ENCODE measurements at regions not wholly inside any gene's neighbourhood (a gene's known extent, or its start where the extent isn't known, plus 50 kb on each side); places are given as distances from the start of the nearest gene placed in this dataset.
A peak's percentile ranks its signal among the peaks of the same experiment; 100 is the strongest.

DNA sequence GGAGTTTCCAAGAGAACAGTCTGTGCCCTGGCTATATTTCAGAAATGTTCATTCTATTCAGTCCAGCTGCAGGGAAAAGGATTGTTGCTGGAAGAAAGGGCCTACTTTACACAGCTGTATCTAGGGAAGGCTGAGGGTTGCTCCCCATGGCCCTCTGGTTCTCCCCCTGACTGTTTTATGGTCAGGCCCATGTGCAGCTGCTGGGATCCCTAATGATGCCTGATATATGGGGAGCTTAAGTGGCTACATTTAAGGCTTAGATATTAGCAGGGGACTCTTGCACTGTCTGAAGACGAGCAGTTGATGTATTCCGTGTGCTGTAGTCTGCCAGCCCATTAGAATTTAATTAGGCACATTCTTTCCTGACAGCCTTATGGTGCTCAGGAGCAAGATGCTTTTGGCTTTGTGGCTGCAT lies 72.0 kb downstream of the FAM43A start:
- DNase-seq (ENCODE audit: low read depth): no peak
- H3K4me3 ChIP-seq (ENCODE audit: low read depth, low read length): no peak overlapping the region
- TF ChIP-seq, protein P1, sequence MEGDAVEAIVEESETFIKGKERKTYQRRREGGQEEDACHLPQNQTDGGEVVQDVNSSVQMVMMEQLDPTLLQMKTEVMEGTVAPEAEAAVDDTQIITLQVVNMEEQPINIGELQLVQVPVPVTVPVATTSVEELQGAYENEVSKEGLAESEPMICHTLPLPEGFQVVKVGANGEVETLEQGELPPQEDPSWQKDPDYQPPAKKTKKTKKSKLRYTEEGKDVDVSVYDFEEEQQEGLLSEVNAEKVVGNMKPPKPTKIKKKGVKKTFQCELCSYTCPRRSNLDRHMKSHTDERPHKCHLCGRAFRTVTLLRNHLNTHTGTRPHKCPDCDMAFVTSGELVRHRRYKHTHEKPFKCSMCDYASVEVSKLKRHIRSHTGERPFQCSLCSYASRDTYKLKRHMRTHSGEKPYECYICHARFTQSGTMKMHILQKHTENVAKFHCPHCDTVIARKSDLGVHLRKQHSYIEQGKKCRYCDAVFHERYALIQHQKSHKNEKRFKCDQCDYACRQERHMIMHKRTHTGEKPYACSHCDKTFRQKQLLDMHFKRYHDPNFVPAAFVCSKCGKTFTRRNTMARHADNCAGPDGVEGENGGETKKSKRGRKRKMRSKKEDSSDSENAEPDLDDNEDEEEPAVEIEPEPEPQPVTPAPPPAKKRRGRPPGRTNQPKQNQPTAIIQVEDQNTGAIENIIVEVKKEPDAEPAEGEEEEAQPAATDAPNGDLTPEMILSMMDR (IDR thresholded peaks at IDR 0.05; ENCODE audit: insufficient read depth, low read depth, low read length, missing control alignments): no peak

DNA sequence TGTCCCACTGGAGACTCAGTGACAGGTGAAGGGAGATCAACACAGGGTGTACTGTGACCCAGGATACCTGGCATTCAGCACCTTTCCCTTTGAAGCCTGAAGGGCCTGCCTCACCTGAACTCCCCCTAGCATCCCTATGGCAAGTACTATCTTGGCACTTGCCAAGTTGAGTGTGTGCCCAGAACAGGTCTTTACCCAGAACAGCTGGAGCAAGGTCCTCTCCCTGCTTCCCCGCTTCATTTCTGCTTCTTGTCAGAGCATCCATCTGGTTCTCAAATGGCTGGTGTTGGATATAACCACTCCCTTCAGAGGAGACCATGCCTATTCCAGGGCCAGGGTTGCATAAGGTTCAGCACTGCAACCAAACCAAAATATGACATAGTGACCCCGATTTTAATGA lies 73.0 kb downstream of the FAM43A start:
- no peak for DNase-seq (ENCODE audit: low read depth)
- no peak overlapping the region for H3K4me3 ChIP-seq (ENCODE audit: low read depth, low read length)
- TF ChIP-seq, protein P1 (IDR thresholded peaks at IDR 0.05; ENCODE audit: insufficient read depth, low read depth, low read length, missing control alignments): no peak

DNA sequence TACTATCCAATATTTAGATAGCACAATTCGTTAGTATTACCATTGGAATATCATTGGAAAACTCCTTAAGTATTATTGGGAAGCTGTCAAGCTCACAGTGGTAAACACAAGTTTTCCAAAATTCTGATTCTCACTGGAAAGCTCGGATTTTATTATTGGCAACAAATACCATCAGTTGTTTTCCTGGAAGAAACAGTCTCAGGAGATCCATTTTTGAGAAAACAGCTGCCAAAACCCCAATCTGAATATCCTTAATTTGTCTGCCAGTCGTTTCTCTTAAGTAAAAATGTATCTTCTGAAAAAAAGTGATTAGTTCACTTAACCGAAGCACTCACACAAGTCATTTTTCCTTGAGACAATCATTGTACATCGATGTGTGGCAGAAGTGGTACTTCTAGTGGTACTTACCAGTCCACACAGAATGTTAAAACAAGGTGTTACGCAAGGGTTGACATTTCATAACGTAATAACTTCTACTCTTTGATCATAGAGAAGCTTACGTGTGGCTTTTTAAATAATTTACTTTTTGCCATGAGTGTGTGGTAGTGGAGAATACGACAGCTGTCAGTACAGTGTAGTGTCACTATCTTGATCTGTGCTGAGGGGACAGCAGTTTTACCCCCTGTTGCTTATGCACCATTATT lies 74.9 kb downstream of the FAM43A start:
- TF ChIP-seq, protein P1 (IDR thresholded peaks at IDR 0.05; ENCODE audit: insufficient read depth, low read depth, low read length, missing control alignments): no peak
- H3K4me3 ChIP-seq (ENCODE audit: low read depth, low read length): no peak overlapping the region
- DNase-seq (ENCODE audit: low read depth): no peak

DNA sequence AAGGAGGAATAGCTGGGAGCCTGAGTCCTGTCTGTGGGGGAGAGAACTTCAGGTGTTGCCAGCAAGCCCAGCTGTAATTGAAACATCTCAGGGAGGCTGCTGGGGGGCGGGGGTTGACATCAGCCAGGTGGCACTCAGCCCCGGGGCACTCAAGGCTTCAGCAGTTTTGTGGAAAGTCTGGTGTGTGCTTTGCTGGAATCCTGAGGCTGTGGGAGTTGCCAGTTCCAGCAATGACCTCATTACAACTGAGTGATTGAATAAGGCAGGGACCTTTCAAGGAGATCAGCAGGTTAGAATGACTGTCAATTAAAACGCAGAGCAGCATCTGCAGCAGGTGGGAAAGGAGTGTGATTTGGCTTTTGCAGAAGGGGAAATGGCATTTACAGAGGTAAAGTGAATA lies 75.7 kb downstream of the FAM43A start:
- no peak for DNase-seq (ENCODE audit: low read depth)
- no peak overlapping the region for H3K4me3 ChIP-seq (ENCODE audit: low read depth, low read length)
- TF ChIP-seq, protein P1 (IDR thresholded peaks at IDR 0.05; ENCODE audit: insufficient read depth, low read depth, low read length, missing control alignments): no peak

DNA sequence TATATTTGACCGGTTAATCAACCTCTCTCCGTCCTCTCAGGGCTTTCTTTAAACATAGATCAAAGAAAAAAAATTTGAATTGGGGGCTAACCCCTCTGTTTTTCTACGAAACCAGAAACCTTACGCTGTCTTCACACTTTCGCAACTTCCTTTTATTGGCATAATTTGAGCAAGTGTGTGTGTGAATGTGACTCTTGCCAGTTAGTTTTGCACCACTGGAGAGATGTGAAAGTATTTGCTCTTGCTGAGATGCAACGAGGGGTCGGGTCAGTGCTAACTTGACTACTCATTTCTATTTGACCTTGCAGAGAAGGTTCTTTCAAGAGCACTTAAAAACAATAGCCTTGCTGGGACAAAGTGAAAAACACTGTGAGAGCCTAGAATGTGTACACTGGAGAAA lies 81.2 kb downstream of the FAM43A start:
- TF ChIP-seq, protein P1 (IDR thresholded peaks at IDR 0.05; ENCODE audit: insufficient read depth, low read depth, low read length, missing control alignments): no peak
- H3K4me3 ChIP-seq (ENCODE audit: low read depth, low read length): no peak overlapping the region
- DNase-seq (ENCODE audit: low read depth): peak; percentile 15

DNA sequence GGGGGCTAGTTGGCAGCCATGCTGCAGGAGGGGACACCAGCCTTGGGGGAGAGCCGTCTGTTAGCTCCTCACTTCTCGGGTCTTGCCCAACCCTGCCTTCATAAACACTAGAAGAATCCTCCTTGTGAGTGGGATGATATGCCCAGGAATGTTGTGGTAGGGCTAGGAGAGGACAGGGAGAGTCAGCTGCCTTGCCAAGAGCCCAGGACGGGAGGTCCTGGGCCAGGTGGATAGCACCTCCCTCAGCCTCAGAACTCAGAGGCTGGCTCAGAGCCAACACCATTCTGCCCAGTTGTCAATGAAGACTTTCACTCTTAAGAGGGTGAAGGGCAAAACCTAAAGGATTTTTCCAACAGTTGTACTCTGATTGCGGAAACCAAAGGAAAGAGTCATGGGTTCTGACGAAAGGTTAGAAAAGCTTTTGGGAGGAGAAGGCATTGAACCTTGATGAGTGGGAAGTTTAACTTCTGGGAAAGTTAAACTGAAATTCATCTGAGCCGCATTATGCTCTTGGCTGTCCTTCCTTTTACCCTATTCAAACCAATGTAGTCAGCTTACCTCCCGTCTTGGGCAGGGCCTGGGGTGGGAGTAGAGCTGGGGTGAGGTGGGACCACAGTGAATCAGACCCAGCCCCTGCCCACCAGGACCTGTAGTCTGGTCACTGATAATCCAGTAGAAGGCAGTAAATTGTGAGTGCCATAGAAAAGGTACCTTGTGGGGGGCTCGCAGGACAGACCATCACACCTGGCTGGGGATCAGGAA lies 81.9 kb downstream of the FAM43A start:
- no peak for DNase-seq (ENCODE audit: low read depth)
- H3K4me3 ChIP-seq (ENCODE audit: low read depth, low read length): no peak overlapping the region
- TF ChIP-seq, protein P1 (IDR thresholded peaks at IDR 0.05; ENCODE audit: insufficient read depth, low read depth, low read length, missing control alignments): no peak
